ENCODE measurements at regions not wholly inside any gene's neighbourhood (a gene's known extent, or its start where the extent isn't known, plus 50 kb on each side); places are given as distances from the start of the nearest gene placed in this dataset.
A peak's percentile ranks its signal among the peaks of the same experiment; 100 is the strongest.

GRCh38 chr12:126396536-126396935 lies 1331.3 kb downstream of the AACS start:
- no peak overlapping the region for H3K4me3 ChIP-seq (ENCODE audit: low read depth, low read length)
- TF ChIP-seq CTCF (IDR thresholded peaks at IDR 0.05; ENCODE audit: insufficient read depth, low read depth, low read length): no peak
- DNase-seq (ENCODE audit: low read depth): no peak

- no peak overlapping the region for H3K4me3 ChIP-seq (ENCODE audit: low read depth, low read length)
- peak; percentile 10 for DNase-seq (ENCODE audit: low read depth)
- no peak for TF ChIP-seq CTCF (IDR thresholded peaks at IDR 0.05; ENCODE audit: insufficient read depth, low read depth, low read length)
Measured at GRCh38 chr12:126397071-126397581, 1331.9 kb downstream of the AACS start.

- no peak for TF ChIP-seq CTCF (IDR thresholded peaks at IDR 0.05; ENCODE audit: insufficient read depth, low read depth, low read length)
- H3K4me3 ChIP-seq (ENCODE audit: low read depth, low read length): no peak overlapping the region
- no peak for DNase-seq (ENCODE audit: low read depth)
Measured at GRCh38 chr12:126397660-126398059, 1332.4 kb downstream of the AACS start.

- TF ChIP-seq CTCF (IDR thresholded peaks at IDR 0.05; ENCODE audit: insufficient read depth, low read depth, low read length): no peak
- no peak for DNase-seq (ENCODE audit: low read depth)
- no peak overlapping the region for H3K4me3 ChIP-seq (ENCODE audit: low read depth, low read length)
Measured at GRCh38 chr12:126400831-126401230, 1335.6 kb downstream of the AACS start.

GRCh38 chr12:126404293-126404881 lies 1339.2 kb downstream of the AACS start:
- no peak overlapping the region for H3K4me3 ChIP-seq (ENCODE audit: low read depth, low read length)
- TF ChIP-seq CTCF (IDR thresholded peaks at IDR 0.05; ENCODE audit: insufficient read depth, low read depth, low read length): no peak
- DNase-seq (ENCODE audit: low read depth): no peak

GRCh38 chr12:126418400-126418799 lies 1353.2 kb downstream of the AACS start:
- DNase-seq (ENCODE audit: low read depth): no peak
- no peak overlapping the region for H3K4me3 ChIP-seq (ENCODE audit: low read depth, low read length)
- TF ChIP-seq CTCF (IDR thresholded peaks at IDR 0.05; ENCODE audit: insufficient read depth, low read depth, low read length): no peak

GRCh38 chr12:126419131-126419530 lies 1353.9 kb downstream of the AACS start:
- no peak for DNase-seq (ENCODE audit: low read depth)
- H3K4me3 ChIP-seq (ENCODE audit: low read depth, low read length): no peak overlapping the region
- no peak for TF ChIP-seq CTCF (IDR thresholded peaks at IDR 0.05; ENCODE audit: insufficient read depth, low read depth, low read length)
